ENCODE measurements at regions not wholly inside any gene's neighbourhood (a gene's known extent, or its start where the extent isn't known, plus 50 kb on each side); places are given as distances from the start of the nearest gene placed in this dataset.

GRCh38 chr16:86015606-86016005, 116.6 kb downstream of the IRF8 start:
- no peak for DNase-seq (ENCODE audit: extremely low read depth, low read depth)

DNA sequence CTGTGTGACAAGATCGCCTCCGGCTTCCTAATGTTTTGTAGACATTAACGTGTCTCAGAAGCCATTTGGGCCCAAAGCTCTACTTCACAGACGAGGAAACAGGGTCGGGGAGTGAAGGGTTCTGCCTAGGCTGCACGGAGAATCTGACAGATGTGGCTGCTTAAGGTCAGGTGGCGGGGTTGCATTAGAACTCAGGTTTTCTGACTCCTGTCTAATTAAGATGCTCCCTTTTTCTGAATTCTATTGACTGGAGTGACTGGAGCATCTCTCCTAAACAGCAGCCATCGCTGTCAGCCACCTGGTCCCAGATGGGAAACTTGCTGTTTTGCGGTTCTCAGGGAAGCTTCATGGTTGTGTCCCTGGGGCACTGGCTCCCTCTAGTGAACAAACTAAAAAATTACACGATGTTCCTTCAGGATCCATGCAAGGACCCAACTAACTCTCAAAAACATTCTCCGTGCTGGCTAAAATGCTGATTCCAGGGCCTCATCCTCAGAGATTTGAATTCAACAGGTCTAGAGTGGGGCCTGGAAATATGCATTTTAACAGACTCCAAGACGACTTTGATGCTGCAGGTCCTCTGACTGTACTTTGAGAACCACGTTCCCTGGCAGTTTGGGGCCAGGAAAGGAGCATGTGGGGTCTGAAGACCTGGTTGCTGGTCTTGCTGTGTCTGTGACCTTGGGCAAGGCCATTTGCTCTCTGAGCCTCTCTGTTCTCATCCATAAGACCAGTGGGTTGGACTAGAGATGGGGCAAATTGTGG, 117.4 kb downstream of the IRF8 start:
- DNase-seq (ENCODE audit: extremely low read depth, low read depth) = peak; percentile 34

DNA sequence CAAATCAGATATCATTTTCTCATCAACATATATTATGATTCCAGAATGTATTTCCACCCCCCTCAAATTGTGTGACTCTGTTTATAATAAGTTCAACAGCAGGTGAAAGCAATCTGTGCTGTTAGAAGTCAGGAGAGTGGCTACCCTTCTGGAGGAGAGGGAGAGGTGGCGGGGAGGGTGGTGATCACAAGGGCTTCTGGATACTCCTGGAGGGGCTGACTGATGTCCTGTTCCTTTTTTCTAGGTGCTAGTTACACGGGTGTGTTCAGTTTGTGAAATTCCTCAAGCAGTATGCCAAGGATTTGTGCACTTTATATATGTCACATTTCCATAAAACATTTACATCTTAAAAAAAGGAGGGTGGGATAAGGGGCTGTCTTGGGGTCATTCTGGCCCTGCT, 119.1 kb downstream of the IRF8 start:
- DNase-seq (ENCODE audit: extremely low read depth, low read depth) = no peak

DNA sequence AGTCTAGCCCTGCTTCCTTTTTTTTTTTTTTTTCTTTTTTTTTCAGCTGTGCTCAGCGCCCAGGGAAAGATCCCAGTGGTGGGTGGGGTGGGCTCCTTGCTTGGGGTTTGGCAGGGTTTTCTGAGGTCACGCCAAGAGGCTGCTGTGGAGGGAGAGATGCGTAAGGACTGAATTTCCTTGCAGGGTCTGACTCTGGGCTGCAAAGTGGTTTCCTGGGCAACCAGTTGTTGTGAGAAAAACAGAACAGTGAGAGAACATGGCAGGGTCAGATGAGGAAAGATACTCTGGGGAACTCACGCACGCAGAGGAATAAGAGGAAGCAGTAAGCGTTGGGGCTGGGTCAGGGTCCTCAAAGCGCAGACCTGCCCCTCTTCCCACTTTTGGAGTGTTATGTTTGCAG, 119.5 kb downstream of the IRF8 start:
- DNase-seq (ENCODE audit: extremely low read depth, low read depth) = no peak

- DNase-seq (ENCODE audit: extremely low read depth, low read depth) = no peak
Measured at GRCh38 chr16:86018941-86019340, 120.0 kb downstream of the IRF8 start.

DNA sequence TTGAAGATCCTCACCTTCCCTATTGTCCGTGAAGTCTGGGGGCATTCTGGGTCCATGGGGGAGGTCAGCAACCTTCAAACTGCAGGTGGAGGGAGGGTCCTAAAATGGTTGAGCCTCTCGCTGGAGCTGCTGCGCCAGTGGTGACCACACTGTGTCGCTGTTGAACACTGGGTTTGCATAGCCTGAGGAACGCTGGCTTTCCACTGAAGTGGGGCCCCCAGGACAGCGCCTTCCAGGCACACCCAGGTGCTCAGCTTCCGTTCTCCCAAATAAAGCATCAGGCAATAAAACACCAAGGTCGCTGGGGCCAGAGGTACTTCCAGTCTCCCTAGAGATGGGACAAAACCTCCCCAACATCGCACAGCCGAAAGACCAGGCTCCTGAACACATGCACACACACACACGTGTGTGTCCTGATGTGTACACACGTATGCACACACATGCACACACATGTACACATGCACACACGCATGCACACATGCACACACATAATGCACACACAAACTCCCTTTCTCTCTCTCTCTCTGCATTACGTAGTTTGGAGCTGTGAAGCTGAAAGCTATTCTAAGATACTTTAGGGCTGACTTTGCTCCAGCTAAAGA, 120.6 kb downstream of the IRF8 start:
- no peak for DNase-seq (ENCODE audit: extremely low read depth, low read depth)

- DNase-seq (ENCODE audit: extremely low read depth, low read depth) = no peak
Measured at GRCh38 chr16:86020971-86021370, 122.0 kb downstream of the IRF8 start.

DNA sequence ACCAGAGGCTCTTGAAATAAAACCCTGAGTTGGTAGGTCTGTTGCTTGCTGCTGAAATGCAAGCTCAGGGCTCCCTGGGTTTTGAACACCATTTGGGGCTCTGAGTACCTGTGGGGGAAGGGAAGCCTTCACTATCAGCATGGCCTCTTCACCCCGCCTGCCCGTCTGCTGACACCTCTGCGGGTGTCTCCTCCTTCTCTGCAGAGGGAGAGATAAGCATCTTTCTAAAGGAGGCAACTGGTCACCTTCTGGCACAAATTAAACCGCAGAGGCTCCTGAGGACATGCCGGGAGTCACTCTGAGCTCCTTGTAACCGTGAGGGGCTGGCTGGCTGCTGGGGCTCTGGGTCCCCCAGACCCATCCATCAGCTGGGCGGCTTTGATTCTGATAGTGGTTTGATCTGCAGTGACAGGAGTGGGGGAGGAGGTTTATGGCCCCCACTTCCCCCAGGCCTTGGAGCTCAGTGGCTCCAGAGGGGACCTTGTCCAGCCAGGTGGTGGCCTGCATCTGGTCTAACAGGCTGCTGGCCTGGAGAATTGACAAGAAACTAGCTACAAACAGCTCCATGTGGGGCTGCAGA, 123.5 kb downstream of the IRF8 start:
- DNase-seq (ENCODE audit: extremely low read depth, low read depth) = no peak

DNA sequence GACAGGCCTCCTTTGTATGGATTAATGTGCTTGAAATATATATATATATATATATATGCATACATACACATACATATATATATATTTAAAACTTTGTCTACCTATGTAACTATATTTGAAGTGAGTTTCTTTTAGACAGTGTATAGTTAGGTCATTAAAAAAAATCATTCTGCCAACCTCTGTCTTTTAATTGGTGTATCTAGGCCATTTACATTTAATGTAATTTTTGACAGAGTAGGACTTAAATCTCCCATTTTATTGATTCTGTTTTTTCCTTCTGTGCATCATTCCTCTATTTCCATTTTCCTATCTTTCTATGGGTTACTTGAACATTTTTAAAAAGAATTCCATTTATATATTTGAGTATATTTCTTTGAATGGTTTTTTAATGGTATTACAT, 125.2 kb downstream of the IRF8 start:
- no peak for DNase-seq (ENCODE audit: extremely low read depth, low read depth)

DNA sequence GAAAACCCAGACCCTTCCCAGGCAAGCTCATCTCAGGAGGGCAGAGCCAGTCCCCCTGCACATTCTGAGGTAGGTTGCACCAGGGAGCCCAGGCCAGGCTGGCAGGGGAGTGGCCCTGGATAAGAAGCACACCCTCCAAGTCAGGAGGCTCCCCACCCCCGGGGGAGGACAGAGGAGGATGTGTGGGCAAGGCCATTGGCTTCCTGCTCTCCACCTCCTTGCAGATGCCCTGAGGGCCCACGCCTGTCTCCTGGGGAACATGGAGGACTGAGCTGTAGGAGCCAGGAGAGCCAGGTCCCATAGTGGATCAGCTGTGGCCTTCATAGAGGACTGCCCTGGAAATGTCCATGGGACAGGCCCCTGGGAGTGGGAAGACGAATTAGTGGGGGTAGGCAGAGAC, 126.7 kb downstream of the IRF8 start:
- DNase-seq (ENCODE audit: extremely low read depth, low read depth) = no peak

DNA sequence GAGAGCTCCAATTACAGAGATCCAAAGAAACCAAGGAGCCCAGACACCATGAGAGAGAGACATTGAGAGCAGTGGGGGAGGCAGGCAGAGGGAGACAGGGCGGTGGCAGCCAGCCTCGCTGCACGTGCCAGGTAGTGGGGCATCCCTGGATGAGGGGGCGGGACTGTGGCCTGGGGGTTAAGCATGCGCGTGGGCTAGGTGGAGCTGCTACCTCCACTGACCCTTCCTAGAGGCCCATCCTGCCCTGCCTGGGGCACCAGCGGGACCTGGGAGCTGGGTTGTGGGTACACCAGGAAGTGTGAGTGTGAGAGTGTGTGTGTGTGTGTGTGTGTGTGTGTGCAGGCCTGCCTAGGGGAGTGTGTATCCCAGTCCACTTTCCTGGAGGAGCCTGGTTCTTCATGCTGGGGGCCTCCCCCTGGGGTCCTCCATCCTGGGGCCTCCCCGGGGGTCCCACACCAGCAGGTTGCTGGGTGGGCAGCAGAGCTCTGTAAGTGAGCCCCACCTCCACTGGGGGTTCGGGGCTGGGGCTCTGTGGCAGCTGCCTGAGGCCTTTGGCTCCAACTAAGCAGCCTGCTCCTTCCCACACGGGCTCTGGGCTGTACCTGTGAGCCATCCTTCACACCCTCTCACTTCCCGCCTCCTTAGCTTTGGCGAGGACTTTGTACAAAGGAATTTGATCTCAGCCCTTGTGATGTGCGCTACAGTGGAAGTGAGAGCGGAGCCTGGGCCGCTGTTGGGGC, 127.4 kb downstream of the IRF8 start:
- DNase-seq (ENCODE audit: extremely low read depth, low read depth) = no peak

DNA sequence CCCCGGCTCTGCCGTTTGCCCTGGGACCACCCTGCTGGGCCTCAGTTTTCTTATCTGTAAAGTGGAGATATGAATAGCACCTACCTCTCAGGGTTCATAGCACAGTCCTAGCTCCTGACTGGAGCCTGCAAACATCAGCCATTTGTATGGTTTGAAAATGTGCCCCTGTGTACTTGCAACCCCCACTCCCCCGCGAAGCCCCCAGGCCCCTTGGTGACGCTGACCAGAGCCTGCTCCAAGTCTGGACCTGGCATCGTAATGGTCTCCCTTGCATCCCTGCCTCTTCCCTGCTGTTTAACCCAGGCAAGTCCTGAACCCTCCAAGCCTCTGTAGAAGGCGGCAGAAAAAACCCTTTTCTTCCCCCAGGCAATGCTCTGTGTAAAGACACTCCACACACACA, 128.0 kb downstream of the IRF8 start:
- DNase-seq (ENCODE audit: extremely low read depth, low read depth) = no peak

GRCh38 chr16:86027373-86028126, 128.6 kb downstream of the IRF8 start:
- no peak for DNase-seq (ENCODE audit: extremely low read depth, low read depth)

DNA sequence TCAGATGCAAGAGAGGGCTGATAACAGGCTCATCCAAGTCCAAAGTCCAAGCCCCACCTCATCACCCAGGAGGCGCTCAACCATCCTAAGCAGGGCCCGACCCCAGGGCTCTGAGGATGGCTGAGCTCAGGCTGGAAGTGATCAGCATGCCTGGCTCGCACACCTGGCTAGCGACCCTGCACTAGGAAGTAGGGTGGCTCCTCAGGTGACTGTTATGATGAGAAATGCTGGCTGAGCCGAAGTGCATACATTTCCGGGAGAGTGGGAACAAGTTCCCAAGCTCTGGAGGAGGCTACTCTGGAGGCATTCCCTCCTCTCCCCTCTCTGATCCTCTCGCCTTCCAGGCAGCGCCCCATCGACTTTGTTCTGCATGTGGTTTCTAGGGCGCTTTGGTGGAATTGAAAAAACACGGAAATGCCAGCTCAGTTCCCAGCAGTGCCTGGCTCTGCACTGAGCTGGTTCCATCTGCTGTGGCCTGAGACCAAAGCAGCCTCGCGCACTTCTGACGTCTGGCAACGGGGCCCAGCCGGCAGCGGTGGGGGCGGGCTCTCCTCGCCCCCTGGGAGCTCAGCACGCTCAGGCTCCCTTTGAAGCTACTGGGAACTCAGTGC, 130.3 kb downstream of the IRF8 start:
- DNase-seq (ENCODE audit: extremely low read depth, low read depth) = no peak

- no peak for DNase-seq (ENCODE audit: extremely low read depth, low read depth)
Measured at GRCh38 chr16:86030116-86030515, 131.2 kb downstream of the IRF8 start.

GRCh38 chr16:86031141-86031678, 132.2 kb downstream of the IRF8 start:
- DNase-seq (ENCODE audit: extremely low read depth, low read depth) = no peak

GRCh38 chr16:86033016-86033474, 134.1 kb downstream of the IRF8 start:
- no peak for DNase-seq (ENCODE audit: extremely low read depth, low read depth)

DNA sequence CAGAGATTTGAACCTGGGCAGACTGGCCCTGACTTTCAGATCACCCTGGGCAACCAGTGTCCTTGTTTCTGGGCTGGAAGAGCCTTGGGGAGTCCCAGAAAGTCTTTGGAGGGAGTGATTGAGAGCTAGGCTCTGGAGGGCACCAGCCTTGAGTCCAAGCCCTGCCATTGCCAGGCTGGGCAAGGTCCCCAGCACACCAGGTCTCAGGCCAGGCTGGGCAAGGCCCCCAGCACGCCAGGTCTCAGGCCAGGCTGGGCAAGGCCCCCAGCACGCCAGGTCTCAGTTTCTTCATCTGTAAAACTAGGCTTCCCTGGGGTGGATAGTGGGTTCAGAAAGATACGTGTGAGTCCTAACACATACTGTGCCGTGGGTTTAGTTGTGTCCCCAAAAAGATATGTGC, 135.0 kb downstream of the IRF8 start:
- DNase-seq (ENCODE audit: extremely low read depth, low read depth) = no peak

GRCh38 chr16:86034421-86034919, 135.5 kb downstream of the IRF8 start:
- DNase-seq (ENCODE audit: extremely low read depth, low read depth) = no peak

- no peak for DNase-seq (ENCODE audit: extremely low read depth, low read depth)
Measured at GRCh38 chr16:86035906-86036305, 136.9 kb downstream of the IRF8 start.
